ENCODE measurements at regions not wholly inside any gene's neighbourhood (a gene's known extent, or its start where the extent isn't known, plus 50 kb on each side); places are given as distances from the start of the nearest gene placed in this dataset.

GRCh38 chr14:44204061-44204835 is 302.8 kb downstream of the FSCB start:
- peak; percentile 1 for DNase-seq (ENCODE audit: low read depth, low spot score)
- in situ Hi-C loops (cut with HindIII; ENCODE audit: low pct_unique_long_range_greater_than_20kb, low sequenced_read_pairs) = no loop called here

GRCh38 chr14:44180975-44181374 is 326.1 kb downstream of the FSCB start:
- in situ Hi-C loops (cut with HindIII; ENCODE audit: low pct_unique_long_range_greater_than_20kb, low sequenced_read_pairs) = no loop called here

GRCh38 chr14:44170556-44170955 is 336.5 kb downstream of the FSCB start:
- DNase-seq (ENCODE audit: low read depth, low spot score) = no peak
- in situ Hi-C loops (cut with HindIII; ENCODE audit: low pct_unique_long_range_greater_than_20kb, low sequenced_read_pairs) = no loop called here

More at GRCh38 chr14:44180975-44181374, 326.1 kb downstream of the FSCB start:
- no peak for DNase-seq (ENCODE audit: low read depth, low spot score)

GRCh38 chr14:44170101-44170500 is 337.0 kb downstream of the FSCB start:
- no peak for DNase-seq (ENCODE audit: low read depth, low spot score)
- in situ Hi-C loops (cut with HindIII; ENCODE audit: low pct_unique_long_range_greater_than_20kb, low sequenced_read_pairs) = no loop called here

- DNase-seq (ENCODE audit: low read depth, low spot score) = no peak
- in situ Hi-C loops (cut with HindIII; ENCODE audit: low pct_unique_long_range_greater_than_20kb, low sequenced_read_pairs) = no loop called here
These were observed 338.5 kb downstream of the FSCB start for GRCh38 chr14:44168566-44168965.

- in situ Hi-C loops (cut with HindIII; ENCODE audit: low pct_unique_long_range_greater_than_20kb, low sequenced_read_pairs) = no loop called here
- DNase-seq (ENCODE audit: low read depth, low spot score) = no peak
These were observed 340.5 kb downstream of the FSCB start for GRCh38 chr14:44166611-44167010.

- in situ Hi-C loops (cut with HindIII; ENCODE audit: low pct_unique_long_range_greater_than_20kb, low sequenced_read_pairs) = no loop called here
- no peak for DNase-seq (ENCODE audit: low read depth, low spot score)
These were observed 341.1 kb downstream of the FSCB start for GRCh38 chr14:44165936-44166335.

- in situ Hi-C loops (cut with HindIII; ENCODE audit: low pct_unique_long_range_greater_than_20kb, low sequenced_read_pairs) = no loop called here
- DNase-seq (ENCODE audit: low read depth, low spot score) = no peak
These were observed 341.8 kb downstream of the FSCB start for GRCh38 chr14:44165286-44165685.

- in situ Hi-C loops (cut with HindIII; ENCODE audit: low pct_unique_long_range_greater_than_20kb, low sequenced_read_pairs) = no loop called here
- no peak for DNase-seq (ENCODE audit: low read depth, low spot score)
These were observed 343.1 kb downstream of the FSCB start for GRCh38 chr14:44163946-44164345.

GRCh38 chr14:44162197-44162596 is 344.9 kb downstream of the FSCB start:
- no peak for DNase-seq (ENCODE audit: low read depth, low spot score)
- in situ Hi-C loops (cut with HindIII; ENCODE audit: low pct_unique_long_range_greater_than_20kb, low sequenced_read_pairs) = no loop called here

- no peak for DNase-seq (ENCODE audit: low read depth, low spot score)
- in situ Hi-C loops (cut with HindIII; ENCODE audit: low pct_unique_long_range_greater_than_20kb, low sequenced_read_pairs) = no loop called here
These were observed 352.2 kb downstream of the FSCB start for GRCh38 chr14:44154874-44155273.

GRCh38 chr14:44154446-44154845 is 352.6 kb downstream of the FSCB start:
- in situ Hi-C loops (cut with HindIII; ENCODE audit: low pct_unique_long_range_greater_than_20kb, low sequenced_read_pairs) = no loop called here
- no peak for DNase-seq (ENCODE audit: low read depth, low spot score)

- DNase-seq (ENCODE audit: low read depth, low spot score) = no peak
- in situ Hi-C loops (cut with HindIII; ENCODE audit: low pct_unique_long_range_greater_than_20kb, low sequenced_read_pairs) = no loop called here
These were observed 355.8 kb downstream of the FSCB start for GRCh38 chr14:44151130-44151820.

- in situ Hi-C loops (cut with HindIII; ENCODE audit: low pct_unique_long_range_greater_than_20kb, low sequenced_read_pairs) = no loop called here
- peak; percentile 88 for DNase-seq (ENCODE audit: low read depth, low spot score)
These were observed 357.5 kb downstream of the FSCB start for GRCh38 chr14:44149597-44149996.

- DNase-seq (ENCODE audit: low read depth, low spot score) = no peak
- in situ Hi-C loops (cut with HindIII; ENCODE audit: low pct_unique_long_range_greater_than_20kb, low sequenced_read_pairs) = no loop called here
These were observed 365.1 kb downstream of the FSCB start for GRCh38 chr14:44142006-44142405.

GRCh38 chr14:44135972-44136371 is 371.1 kb downstream of the FSCB start:
- in situ Hi-C loops (cut with HindIII; ENCODE audit: low pct_unique_long_range_greater_than_20kb, low sequenced_read_pairs) = no loop called here
- no peak for DNase-seq (ENCODE audit: low read depth, low spot score)

GRCh38 chr14:44131861-44132260 is 375.2 kb downstream of the FSCB start:
- DNase-seq (ENCODE audit: low read depth, low spot score) = no peak
- in situ Hi-C loops (cut with HindIII; ENCODE audit: low pct_unique_long_range_greater_than_20kb, low sequenced_read_pairs) = no loop called here

GRCh38 chr14:44113769-44114730 is 393.0 kb downstream of the FSCB start:
- DNase-seq (ENCODE audit: low read depth, low spot score) = no peak
- in situ Hi-C loops (cut with HindIII; ENCODE audit: low pct_unique_long_range_greater_than_20kb, low sequenced_read_pairs) = no loop called here

Data from SK-MEL-5 (cell line).